LNCaP clone FGC (cell line): ENCODE measurements at regions not wholly inside any gene's neighbourhood (a gene's known extent, or its start where the extent isn't known, plus 50 kb on each side); places are given as distances from the start of the nearest gene placed in this dataset.
"Not testable (repeated sequence)": the region's sequence is repeated elsewhere in the genome, so short reads cannot be mapped to it uniquely, and the experiment has no call there.

ENCODE experiments used
- DNase-seq: peaks from one replicate; pipeline ENCODE4 v3.0.0-alpha.2; 2011; ENCODE audit warnings: low read depth
- H3K4me3 ChIP-seq: 2 replicates; pipeline ENCODE4 v1.5.1; 2011; ENCODE audit warnings: mild to moderate bottlenecking, low read depth, low read length, control low read depth
- TF ChIP-seq, protein P1 (sequence below): IDR thresholded peaks from 2 replicates; pipeline ENCODE4 v1.5.1; 2012; ENCODE audit warnings: mild to moderate bottlenecking; ENCODE audit not compliant: control insufficient read depth, insufficient read depth; ENCODE audit errors: extremely low read depth

DNA sequence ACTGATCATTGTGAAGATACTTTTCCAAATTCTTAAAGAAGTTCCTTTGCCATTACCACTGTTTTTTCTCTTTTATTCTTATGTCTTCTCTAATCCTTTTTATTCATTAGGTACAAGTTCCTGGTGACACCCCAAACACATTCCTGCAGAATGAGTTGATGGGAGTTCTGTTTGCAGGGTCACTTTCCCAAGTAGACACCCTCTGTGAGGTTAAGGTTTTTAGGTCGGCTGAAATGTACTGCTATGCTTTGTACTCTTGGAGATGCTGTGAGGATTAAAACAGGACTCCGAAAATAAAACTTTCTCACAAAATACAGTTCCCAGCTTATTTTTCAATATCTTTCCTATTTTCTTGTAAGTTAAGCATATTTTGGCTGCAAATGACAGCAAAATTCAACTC, 143.3 kb upstream of the TLE4 start:
- TF ChIP-seq, protein P1, sequence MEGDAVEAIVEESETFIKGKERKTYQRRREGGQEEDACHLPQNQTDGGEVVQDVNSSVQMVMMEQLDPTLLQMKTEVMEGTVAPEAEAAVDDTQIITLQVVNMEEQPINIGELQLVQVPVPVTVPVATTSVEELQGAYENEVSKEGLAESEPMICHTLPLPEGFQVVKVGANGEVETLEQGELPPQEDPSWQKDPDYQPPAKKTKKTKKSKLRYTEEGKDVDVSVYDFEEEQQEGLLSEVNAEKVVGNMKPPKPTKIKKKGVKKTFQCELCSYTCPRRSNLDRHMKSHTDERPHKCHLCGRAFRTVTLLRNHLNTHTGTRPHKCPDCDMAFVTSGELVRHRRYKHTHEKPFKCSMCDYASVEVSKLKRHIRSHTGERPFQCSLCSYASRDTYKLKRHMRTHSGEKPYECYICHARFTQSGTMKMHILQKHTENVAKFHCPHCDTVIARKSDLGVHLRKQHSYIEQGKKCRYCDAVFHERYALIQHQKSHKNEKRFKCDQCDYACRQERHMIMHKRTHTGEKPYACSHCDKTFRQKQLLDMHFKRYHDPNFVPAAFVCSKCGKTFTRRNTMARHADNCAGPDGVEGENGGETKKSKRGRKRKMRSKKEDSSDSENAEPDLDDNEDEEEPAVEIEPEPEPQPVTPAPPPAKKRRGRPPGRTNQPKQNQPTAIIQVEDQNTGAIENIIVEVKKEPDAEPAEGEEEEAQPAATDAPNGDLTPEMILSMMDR = no peak
- H3K4me3 ChIP-seq = no peak overlapping the region
- no peak for DNase-seq

DNA sequence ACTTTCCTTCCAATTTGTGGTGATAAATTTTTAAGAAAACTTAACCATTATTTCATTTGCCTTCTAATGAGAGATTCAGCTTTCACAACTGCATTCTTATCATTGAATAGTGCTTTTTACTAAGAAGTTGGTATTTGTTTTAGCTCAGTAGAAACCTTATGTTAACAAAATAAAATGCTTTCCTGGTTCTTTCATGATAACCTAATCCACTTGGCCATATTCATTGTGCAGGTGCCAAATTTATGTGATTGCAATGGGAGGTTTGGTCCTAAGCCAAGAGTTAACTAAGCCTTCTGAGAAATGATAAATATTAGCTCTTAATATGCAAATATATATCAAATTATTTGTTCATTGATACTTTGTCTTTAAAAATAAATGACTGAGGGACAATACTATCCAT, 141.1 kb upstream of the TLE4 start:
- TF ChIP-seq, protein P1 = no peak
- peak; percentile 13 for DNase-seq
- no peak overlapping the region for H3K4me3 ChIP-seq

DNA sequence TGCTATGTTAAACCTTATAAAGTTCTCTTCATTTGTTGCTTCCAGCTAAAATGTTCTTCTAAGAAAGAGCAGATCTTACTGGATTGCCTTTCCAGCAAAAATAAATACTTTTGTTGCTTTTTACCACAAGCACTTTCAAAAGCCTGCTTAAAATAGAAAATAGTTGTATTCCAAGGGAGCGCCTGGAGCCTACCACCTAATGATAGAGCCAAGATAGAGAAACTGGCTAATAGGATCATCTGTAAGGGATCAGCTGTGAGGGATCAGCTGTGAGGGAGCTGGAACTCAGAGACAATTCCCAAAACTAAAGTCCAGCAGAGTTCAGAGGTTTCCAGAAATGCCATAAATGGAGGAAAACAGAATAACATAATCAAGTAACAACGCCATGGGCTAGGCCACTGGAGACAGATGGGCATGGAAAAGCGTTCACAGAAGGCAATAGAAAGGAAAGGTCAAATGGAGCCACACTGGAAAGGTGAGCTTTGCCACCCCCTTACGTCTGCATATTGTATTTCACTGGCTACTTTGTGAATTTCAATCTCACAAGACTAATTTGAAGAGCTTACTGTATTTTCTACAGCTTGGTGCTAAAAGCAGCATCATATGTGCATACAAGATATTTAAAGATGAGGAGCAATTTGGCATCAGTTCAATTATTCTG, 140.6 kb upstream of the TLE4 start:
- DNase-seq = no peak
- no peak overlapping the region for H3K4me3 ChIP-seq
- TF ChIP-seq, protein P1 = no peak

DNA sequence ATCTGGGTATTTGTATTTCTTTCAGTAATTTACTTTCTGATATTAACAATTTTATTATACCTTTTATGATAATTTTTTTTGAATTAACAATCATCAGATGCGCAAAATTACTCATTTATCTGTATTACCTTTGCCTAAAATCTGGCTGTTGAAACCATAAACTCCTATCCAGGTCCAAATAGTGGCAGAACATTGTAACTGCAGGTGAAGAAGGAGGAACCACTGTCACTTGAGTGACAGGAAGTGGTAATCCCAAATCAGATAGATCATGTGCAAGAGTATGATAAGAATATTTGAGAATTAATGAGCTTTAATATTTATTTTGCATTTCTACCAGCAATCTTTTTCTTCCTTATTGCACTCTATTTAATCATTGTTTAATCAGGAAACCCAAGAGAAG, 139.3 kb upstream of the TLE4 start:
- no peak overlapping the region for H3K4me3 ChIP-seq
- no peak for DNase-seq
- TF ChIP-seq, protein P1 = peak; percentile 21; the same call in 1 of the 2 replicates

DNA sequence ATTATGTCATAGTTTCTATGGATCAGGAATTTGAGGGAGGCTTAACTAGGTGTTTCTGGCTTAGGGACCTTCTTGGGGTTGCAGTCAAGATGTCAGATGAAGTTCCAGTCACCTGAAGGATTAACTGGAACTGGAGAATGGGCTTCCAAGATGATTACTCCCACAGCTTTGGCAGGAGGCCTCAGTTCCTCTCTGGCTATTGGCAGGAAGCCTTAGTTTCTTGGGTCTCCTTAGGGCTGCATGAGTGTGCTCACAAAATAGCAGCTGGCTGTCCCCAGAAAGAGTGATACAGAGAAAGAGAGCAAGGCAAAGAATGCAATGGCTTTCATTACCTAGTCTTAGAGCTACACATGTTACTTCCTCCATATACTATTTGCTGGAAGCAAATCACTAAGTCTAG, 138.1 kb upstream of the TLE4 start:
- no peak for DNase-seq
- no peak overlapping the region for H3K4me3 ChIP-seq
- TF ChIP-seq, protein P1 = no peak

DNA sequence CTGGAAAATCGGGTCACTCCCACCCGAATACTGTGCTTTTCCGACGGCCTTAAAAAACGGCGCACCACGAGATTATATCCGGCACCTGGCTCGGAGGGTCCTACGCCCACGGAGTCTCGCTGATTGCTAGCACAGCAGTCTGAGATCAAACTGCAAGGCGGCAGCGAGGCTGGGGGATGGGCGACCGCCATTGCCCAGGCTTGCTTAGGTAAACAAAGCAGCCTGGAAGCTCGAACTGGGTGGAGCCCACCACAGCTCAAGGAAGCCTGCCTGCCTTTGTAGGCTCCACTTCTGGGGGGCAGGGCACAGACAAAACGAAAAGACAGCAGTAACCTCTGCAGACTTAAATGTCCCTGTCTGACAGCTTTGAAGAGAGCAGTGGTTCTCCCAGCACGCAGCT, 132.5 kb upstream of the TLE4 start:
- not testable (repeated sequence) for DNase-seq, H3K4me3 ChIP-seq

DNA sequence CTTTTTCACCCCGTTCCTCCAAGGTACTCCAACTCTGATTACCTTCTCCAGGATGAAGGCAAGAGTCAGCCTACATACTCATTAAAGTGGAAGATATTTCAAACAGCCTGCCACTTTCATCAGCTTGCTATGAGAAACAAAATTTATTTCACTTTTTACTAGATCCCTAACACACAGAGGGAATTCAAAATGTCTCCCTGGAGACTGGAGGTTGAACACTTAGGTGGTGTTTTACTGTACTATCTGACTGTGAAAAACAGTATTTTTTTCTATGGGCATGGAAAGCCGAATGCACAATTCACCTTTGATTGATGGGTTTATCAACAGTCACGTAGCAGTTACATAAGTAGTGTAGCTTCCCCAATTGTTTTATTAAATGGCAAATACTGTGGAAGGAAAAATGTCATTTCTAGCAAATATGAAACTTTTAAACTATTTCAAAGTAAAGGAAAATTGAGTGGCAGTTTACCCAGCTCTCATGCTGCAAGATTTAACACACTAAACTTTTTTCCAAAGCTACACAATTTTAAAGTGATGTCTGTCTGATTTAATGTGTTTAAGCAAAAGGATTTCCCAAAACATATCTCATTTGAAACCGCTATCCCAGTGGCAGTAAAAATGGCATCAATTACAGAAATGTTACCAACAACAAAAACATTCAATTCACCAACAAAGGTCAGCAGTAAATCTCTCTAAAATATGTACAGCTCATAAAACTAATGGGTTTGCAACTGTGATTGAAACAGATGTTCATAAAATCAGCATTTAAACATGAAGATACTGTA, 125.0 kb upstream of the TLE4 start:
- DNase-seq = no peak
- H3K4me3 ChIP-seq = no peak overlapping the region
- TF ChIP-seq, protein P1 = no peak
